ENCODE measurements at regions not wholly inside any gene's neighbourhood (a gene's known extent, or its start where the extent isn't known, plus 50 kb on each side); places are given as distances from the start of the nearest gene placed in this dataset.

DNA sequence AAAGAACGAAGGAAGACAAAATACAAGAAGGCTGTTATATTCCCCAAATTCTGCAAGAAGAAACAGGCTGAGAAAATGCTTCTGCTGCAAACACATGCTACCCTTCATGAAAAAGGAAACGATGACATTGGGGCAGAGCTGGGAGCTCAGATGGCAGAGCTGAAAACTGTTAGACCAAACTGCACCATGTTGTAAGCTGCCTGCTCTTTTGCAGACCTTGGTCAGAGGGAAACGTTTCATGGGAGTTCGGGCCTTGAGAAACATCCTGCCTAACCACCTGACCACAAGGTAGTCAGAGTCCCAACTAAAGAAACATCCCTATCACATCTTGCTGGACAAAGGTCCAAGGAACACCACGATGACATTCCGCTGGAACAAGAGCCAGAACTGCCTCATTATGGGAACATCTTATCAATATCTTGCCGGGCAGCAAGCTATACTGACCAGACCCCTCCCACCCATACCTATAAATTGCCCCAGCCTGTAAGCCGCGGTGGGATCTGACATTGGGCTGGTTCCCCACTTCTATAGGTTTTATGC is 110.7 kb upstream of the CTSC start:
- no peaks in the 10 kb centered on the region for H3K27me3 Mint-ChIP-seq
- DNase-seq (ENCODE audit: low spot score) (no peak), ATAC-seq (no peak)
- no peaks in the 10 kb centered on the region for H3K9me3 Mint-ChIP-seq
- no peak overlapping the region for H3K4me3 Mint-ChIP-seq
- H3K36me3 Mint-ChIP-seq, result no peaks in the 10 kb centered on the region
- H3K27ac Mint-ChIP-seq, result no peak overlapping the region
- no peaks in the 10 kb centered on the region for H3K4me1 Mint-ChIP-seq (ENCODE audit: low read depth in 2 of 2)

- Mint-ChIP-seq H3K4me3 (no peak overlapping the region), H3K36me3 (no peaks in the 10 kb centered on the region), H3K27ac (no peak overlapping the region), H3K4me1 (ENCODE audit: low read depth in 2 of 2) (no peaks in the 10 kb centered on the region), H3K9me3 (no peaks in the 10 kb centered on the region), H3K27me3 (no peaks in the 10 kb centered on the region)
- no peak for ATAC-seq
- DNase-seq (ENCODE audit: low spot score), result no peak
Observed at GRCh38 chr11:88447281-88447680, 109.7 kb upstream of the CTSC start.

DNA sequence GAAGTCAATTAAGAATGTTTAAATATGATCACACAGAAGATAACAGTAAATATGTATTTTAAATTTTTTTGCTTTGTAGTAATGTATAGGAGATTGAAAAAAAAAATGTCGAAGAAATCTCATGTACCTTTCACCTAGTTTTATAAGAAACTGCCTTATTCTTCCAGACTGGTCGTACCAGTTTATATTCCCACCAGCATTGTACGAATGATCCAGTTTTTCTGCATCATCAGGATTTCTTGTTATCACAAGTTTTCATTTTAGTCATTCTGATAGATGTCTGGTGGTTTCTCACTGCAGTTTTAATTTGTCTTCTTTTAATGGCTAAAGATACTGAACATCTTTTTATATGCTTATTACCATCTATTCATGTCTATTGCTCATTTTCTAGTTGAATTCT is 101.8 kb upstream of the CTSC start:
- ATAC-seq, result no peak
- Mint-ChIP-seq H3K9me3 (peaks cover 5% of the 10 kb centered on the region), H3K27me3 (no peaks in the 10 kb centered on the region), H3K4me3 (no peak overlapping the region), H3K27ac (no peak overlapping the region), H3K36me3 (peaks cover 5% of the 10 kb centered on the region), H3K4me1 (ENCODE audit: low read depth in 2 of 2) (peaks cover 7 to 18% of the 10 kb centered on the region in 2 donors)
- DNase-seq (ENCODE audit: low spot score), result no peak

DNA sequence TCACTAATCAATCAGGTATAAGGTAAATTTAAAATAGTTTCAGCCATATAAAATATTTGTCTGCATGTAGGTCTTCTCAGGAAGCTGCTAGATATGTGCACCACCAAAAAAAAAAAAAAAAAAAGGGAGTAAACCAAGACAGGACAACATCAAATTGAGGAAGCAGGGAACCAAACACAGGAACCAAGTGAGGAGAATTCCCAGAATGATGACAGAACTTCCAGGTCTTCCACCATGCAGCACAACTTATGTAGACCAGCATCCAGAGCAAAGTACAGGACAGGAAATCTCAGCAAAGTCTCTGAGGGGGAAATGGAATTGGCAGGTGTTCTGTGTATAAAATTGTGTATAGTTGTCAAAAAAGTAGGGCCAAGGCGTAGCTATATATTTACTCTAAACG is 101.2 kb upstream of the CTSC start:
- Mint-ChIP-seq H3K27ac (no peak overlapping the region), H3K4me1 (ENCODE audit: low read depth in 2 of 2) (peaks cover 7 to 19% of the 10 kb centered on the region in 2 donors), H3K36me3 (peaks cover 5% of the 10 kb centered on the region)

GRCh38 chr11:88435415-88435814 is 97.9 kb upstream of the CTSC start:
- Mint-ChIP-seq H3K27me3 (no peaks in the 10 kb centered on the region), H3K4me3 (no peak overlapping the region), H3K9me3 (peaks cover 5% of the 10 kb centered on the region), H3K36me3 (peaks cover 5% of the 10 kb centered on the region), H3K27ac (peak overlapping the region; percentile 13 to 27), H3K4me1 (ENCODE audit: low read depth in 2 of 2) (peaks cover 12 to 24% of the 10 kb centered on the region in 2 donors)
- ATAC-seq (peak in 1 of 2 donors; percentile 64), DNase-seq (ENCODE audit: low spot score) (no peak)

More for the DNA sequence above, 101.2 kb upstream of the CTSC start:
- DNase-seq (ENCODE audit: low spot score), result no peak
- Mint-ChIP-seq H3K9me3 (peaks cover 5% of the 10 kb centered on the region), H3K27me3 (no peaks in the 10 kb centered on the region), H3K4me3 (no peak overlapping the region)
- no peak for ATAC-seq

DNA sequence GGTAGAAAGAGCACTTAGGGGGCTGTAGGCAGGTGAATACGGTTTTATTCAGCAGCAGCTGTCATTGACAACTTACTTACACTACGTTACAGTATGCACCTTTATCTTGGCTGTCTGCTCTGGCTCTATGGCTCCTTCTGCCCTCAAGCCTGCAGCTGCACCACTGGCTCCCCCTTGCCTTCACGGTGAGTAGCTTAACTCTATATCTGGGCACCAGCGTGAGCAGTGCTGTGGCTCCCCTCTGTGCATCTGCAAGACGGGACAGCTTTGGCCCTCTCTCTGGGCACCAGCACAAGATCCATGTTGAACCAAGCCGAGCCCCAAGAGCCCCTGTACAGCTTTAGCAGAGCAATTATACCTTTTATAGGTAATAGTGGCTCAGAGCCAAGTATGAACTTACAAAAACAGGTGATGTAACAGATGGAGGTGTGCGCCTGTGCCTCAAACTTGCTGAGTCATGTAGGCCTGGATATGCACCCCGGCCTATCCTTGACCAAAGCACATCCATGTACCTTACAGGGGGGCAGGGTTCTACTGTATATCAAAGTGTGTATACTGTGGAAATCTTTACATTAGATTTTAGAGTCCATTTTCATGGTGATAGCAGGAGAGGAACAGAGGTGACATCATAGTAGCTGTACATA is 96.9 kb upstream of the CTSC start:
- Mint-ChIP-seq H3K27ac (peak overlapping the region in 1 of 2 donors; percentile 47), H3K27me3 (no peaks in the 10 kb centered on the region), H3K4me1 (ENCODE audit: low read depth in 2 of 2) (peaks cover 12 to 24% of the 10 kb centered on the region in 2 donors), H3K4me3 (no peak overlapping the region), H3K36me3 (peaks cover 5% of the 10 kb centered on the region), H3K9me3 (peaks cover 5% of the 10 kb centered on the region)
- DNase-seq (ENCODE audit: low spot score) (no peak), ATAC-seq (peak in 1 of 2 donors; percentile 28)

- H3K4me3 Mint-ChIP-seq, result no peak overlapping the region
Observed at GRCh38 chr11:88433536-88434230, 96.1 kb upstream of the CTSC start.

DNA sequence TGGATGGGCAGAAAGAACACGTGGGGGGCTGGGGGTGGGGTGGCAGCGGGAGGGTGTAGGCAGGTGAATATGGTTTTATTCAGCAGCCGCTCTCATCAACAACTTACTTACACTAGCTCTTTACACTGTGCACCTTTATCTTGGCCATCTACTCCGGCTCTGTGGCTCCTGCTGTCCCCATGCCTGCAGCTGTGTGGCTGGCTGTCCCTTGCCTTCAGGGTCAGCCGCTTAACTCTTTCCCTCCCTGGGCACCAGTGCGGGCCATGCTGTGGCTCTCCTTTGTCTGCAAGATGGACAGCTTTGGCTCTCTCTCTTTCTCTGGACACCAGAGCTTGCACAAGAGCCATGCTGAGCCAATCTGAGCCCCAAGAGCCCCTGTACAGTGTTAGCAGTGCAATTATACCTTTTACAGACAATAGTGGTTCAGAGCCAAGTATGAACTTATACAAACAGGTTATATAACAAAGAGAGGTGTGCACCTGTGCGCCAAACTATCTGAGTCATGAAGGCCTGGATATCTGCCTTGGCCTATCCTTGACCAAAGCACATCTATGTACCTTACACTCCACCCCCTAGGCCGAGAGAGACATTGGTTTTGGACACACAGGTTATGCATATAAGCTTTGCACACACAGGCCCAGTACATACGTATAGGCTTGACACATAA is 94.3 kb upstream of the CTSC start:
- no peaks in the 10 kb centered on the region for H3K36me3 Mint-ChIP-seq
- H3K4me1 Mint-ChIP-seq (ENCODE audit: low read depth in 2 of 2), result peaks cover 15 to 25% of the 10 kb centered on the region in 2 donors
- no peak overlapping the region for H3K27ac Mint-ChIP-seq
- H3K9me3 Mint-ChIP-seq, result peaks cover 2% of the 10 kb centered on the region
- no peak for DNase-seq (ENCODE audit: low spot score)
- H3K4me3 Mint-ChIP-seq, result no peak overlapping the region
- H3K27me3 Mint-ChIP-seq, result no peaks in the 10 kb centered on the region
- peak in 1 of 2 donors; percentile 25 for ATAC-seq

More at GRCh38 chr11:88433536-88434230, 96.1 kb upstream of the CTSC start:
- Mint-ChIP-seq H3K27ac (no peak overlapping the region), H3K36me3 (peaks cover 5% of the 10 kb centered on the region), H3K9me3 (peaks cover 5% of the 10 kb centered on the region), H3K27me3 (no peaks in the 10 kb centered on the region), H3K4me1 (ENCODE audit: low read depth in 2 of 2) (peaks cover 12 to 24% of the 10 kb centered on the region in 2 donors)
- no peak for ATAC-seq
- no peak for DNase-seq (ENCODE audit: low spot score)

GRCh38 chr11:88428959-88429358 is 91.4 kb upstream of the CTSC start:
- no peaks in the 10 kb centered on the region for H3K27me3 Mint-ChIP-seq

DNA sequence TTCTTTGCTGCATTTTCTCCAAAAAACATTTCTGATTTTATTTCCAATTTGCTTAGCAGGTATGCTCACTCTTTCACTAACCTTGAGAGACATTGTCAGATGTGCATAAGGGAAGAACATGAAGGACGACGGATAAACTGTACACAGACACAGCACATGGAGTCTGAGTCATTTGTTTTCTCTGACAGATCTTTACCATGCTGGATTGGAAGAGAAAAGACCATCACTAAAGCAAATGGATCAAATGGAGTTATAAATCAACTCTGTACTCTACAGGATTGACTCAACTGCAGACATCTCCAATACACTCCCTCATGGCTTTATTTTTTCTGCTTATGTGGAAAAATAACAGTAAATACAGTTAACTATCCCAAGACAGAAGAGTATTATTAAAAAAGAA is 90.2 kb upstream of the CTSC start:
- no peak overlapping the region for H3K4me3 Mint-ChIP-seq
- no peaks in the 10 kb centered on the region for H3K36me3 Mint-ChIP-seq
- peak overlapping the region in 1 of 2 donors; percentile 58 for H3K27ac Mint-ChIP-seq
- H3K4me1 Mint-ChIP-seq (ENCODE audit: low read depth in 2 of 2), result peaks cover 16 to 25% of the 10 kb centered on the region in 2 donors
- peaks cover 4% of the 10 kb centered on the region for H3K9me3 Mint-ChIP-seq
- no peak for ATAC-seq
- H3K27me3 Mint-ChIP-seq, result no peaks in the 10 kb centered on the region
- DNase-seq (ENCODE audit: low spot score), result no peak

More at GRCh38 chr11:88428959-88429358, 91.4 kb upstream of the CTSC start:
- H3K4me3 Mint-ChIP-seq, result no peak overlapping the region
- no peaks in the 10 kb centered on the region for H3K36me3 Mint-ChIP-seq
- peaks cover 16 to 22% of the 10 kb centered on the region in 2 donors for H3K4me1 Mint-ChIP-seq (ENCODE audit: low read depth in 2 of 2)
- H3K9me3 Mint-ChIP-seq, result peaks cover 4% of the 10 kb centered on the region
- ATAC-seq (no peak), DNase-seq (ENCODE audit: low spot score) (no peak)
- H3K27ac Mint-ChIP-seq, result peak overlapping the region in 1 of 2 donors; percentile 48

DNA sequence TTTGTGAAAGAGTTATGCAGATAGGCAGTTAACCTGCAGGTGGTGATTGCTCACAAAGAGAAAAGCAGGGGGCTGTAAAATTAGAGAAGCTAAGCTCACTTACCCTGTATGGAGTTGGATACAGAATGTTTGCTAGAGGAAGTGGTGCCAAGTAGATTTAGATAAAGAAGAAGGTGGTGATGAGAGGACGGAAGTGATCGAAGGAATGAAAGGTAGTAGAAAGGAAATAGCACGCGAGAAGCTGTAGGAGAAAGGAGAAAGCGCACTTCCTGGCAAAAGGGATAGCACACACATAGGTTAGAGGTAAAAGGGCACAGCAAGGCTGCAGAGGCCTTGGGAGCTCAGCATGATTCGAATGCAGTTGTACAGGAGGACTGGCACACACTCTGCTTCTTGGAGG is 87.3 kb upstream of the CTSC start:
- H3K4me3 Mint-ChIP-seq, result peak overlapping the region; percentile 26
- H3K9me3 Mint-ChIP-seq, result peaks cover 4% of the 10 kb centered on the region
- peak overlapping the region; percentile 15 to 36 for H3K27ac Mint-ChIP-seq
- no peak for DNase-seq (ENCODE audit: low spot score)
- ATAC-seq, result no peak
- peaks cover 4% of the 10 kb centered on the region for H3K36me3 Mint-ChIP-seq
- peaks cover 38 to 46% of the 10 kb centered on the region in 2 donors for H3K4me1 Mint-ChIP-seq (ENCODE audit: low read depth in 2 of 2)
- no peaks in the 10 kb centered on the region for H3K27me3 Mint-ChIP-seq

- Mint-ChIP-seq H3K4me1 (ENCODE audit: low read depth in 2 of 2) (peaks cover 52 to 57% of the 10 kb centered on the region in 2 donors), H3K4me3 (peak overlapping the region; percentile 83), H3K27me3 (no peaks in the 10 kb centered on the region), H3K27ac (peak overlapping the region; percentile 99), H3K36me3 (peaks cover 6% of the 10 kb centered on the region), H3K9me3 (peaks cover 4% of the 10 kb centered on the region)
- DNase-seq (ENCODE audit: low spot score), result peak; percentile 83
- peak; percentile 93 to 98 for ATAC-seq
Observed at GRCh38 chr11:88421530-88421929, 84.0 kb upstream of the CTSC start.

GRCh38 chr11:88420165-88420791 is 82.7 kb upstream of the CTSC start:
- Mint-ChIP-seq H3K27me3 (no peaks in the 10 kb centered on the region), H3K27ac (peak overlapping the region; percentile 99), H3K36me3 (peaks cover 6% of the 10 kb centered on the region), H3K4me1 (ENCODE audit: low read depth in 2 of 2) (peaks cover 62 to 63% of the 10 kb centered on the region in 2 donors), H3K9me3 (peaks cover 4% of the 10 kb centered on the region), H3K4me3 (peak overlapping the region; percentile 83)
- no peak for ATAC-seq
- DNase-seq (ENCODE audit: low spot score), result no peak

Data from natural killer cell treated with Interleukin-12 subunit alpha and Interleukin-12 subunit beta and Interleukin-15 and Interleukin-18, amount 100 ng/mL, for 72 hours (primary cell).